Prostate gland (tissue), 2 donors: ENCODE measurements at regions not wholly inside any gene's neighbourhood (a gene's known extent, or its start where the extent isn't known, plus 50 kb on each side); places are given as distances from the start of the nearest gene placed in this dataset.

Source experiments
- DNase-seq: peaks from one replicate; pipeline ENCODE4 v3.0.0-alpha.2; 2019; ENCODE audit warnings: low spot score
- H3K27ac ChIP-seq, 2 donors: fragments of 200-600 bp; sonication (generic); 2 replicates each; pipeline ENCODE4 v1.5.1; 2017 to 2019
- H3K27me3 ChIP-seq: fragments of 200-600 bp; sonication (generic); replicated peaks from 2 replicates; pipeline ENCODE4 v1.5.1; 2019; ENCODE audit not compliant: insufficient read depth
- H3K36me3 ChIP-seq, 2 donors: fragments of 200-600 bp; sonication (generic); 1 replicate in 1 of 2; 2 replicates in 1 of 2; pipeline versions ENCODE4 v1.5.1 to v1.8.1; 2017 to 2019
- H3K4me1 ChIP-seq: fragments of 200-600 bp; sonication (generic); replicated peaks from 2 replicates; pipeline ENCODE4 v1.5.1; 2019
- H3K4me3 ChIP-seq, 2 donors: fragments of 200-600 bp; sonication (generic); 2 replicates each; pipeline ENCODE4 v1.5.1; 2017 to 2019
- H3K9me3 ChIP-seq: fragments of 200-600 bp; sonication (generic); 2 replicates; pipeline ENCODE4 v1.5.1; 2017
- POLR2A ChIP-seq: fragments of 450-650 bp; IDR thresholded peaks from one replicate; pipeline ENCODE4 v1.6.1; 2016; ENCODE audit warnings: antibody characterized with exemption, mild to moderate bottlenecking
- POLR2AphosphoS5 ChIP-seq: sonication (generic); formaldehyde crosslinking; IDR thresholded peaks from one replicate; pipeline ENCODE4 v1.6.1; 2017; ENCODE audit warnings: antibody characterized with exemption
- WGBS: methylation state at CpG from one replicate; pipeline ENCODE4 v1.1.5; 2018; 5-methylcytosine and 5-hydroxymethylcytosine counted together
- intact Hi-C: fragments of 100-400 bp; cut with DNase I; formaldehyde crosslinking; loops from one replicate; pipeline ENCODE4 v1.14.2; 2022
- TF ChIP-seq, protein P1 (sequence below), 4 experiments: fragments of 200-600 bp in 2 of 4; fragments of 450-650 bp in 2 of 4; sonication (generic) in 2 of 4; IDR thresholded peaks; 1 replicate in 3 of 4; 2 replicates in 1 of 4; pipeline ENCODE4 v1.5.1; 2016 to 2019; ENCODE audit warnings: antibody characterized with exemption in 4 of 4, mild to moderate bottlenecking in 2 of 4, moderate library complexity in 2 of 4

GRCh38 chr22:33996824-33997223 is 76.5 kb upstream of the LARGE1 start:
- no peak overlapping the region for H3K27ac ChIP-seq
- no peak overlapping the region for H3K4me3 ChIP-seq
- 82% methylated on average over 3 of the region's 3 CpGs for WGBS
- H3K9me3 ChIP-seq: no peaks in the 10 kb centered on the region
- DNase-seq: no peak
- intact Hi-C loops: no loop called here
- H3K27me3 ChIP-seq: no peaks in the 10 kb centered on the region
- no peak for TF ChIP-seq POLR2A
- TF ChIP-seq, protein P1, sequence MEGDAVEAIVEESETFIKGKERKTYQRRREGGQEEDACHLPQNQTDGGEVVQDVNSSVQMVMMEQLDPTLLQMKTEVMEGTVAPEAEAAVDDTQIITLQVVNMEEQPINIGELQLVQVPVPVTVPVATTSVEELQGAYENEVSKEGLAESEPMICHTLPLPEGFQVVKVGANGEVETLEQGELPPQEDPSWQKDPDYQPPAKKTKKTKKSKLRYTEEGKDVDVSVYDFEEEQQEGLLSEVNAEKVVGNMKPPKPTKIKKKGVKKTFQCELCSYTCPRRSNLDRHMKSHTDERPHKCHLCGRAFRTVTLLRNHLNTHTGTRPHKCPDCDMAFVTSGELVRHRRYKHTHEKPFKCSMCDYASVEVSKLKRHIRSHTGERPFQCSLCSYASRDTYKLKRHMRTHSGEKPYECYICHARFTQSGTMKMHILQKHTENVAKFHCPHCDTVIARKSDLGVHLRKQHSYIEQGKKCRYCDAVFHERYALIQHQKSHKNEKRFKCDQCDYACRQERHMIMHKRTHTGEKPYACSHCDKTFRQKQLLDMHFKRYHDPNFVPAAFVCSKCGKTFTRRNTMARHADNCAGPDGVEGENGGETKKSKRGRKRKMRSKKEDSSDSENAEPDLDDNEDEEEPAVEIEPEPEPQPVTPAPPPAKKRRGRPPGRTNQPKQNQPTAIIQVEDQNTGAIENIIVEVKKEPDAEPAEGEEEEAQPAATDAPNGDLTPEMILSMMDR (IDR thresholded peaks at IDR 0.05): no peak
- no peak for TF ChIP-seq POLR2AphosphoS5
- H3K36me3 ChIP-seq: no peaks in the 10 kb centered on the region
- no peaks in the 10 kb centered on the region for H3K4me1 ChIP-seq

- 76% methylated on average over 2 of the region's 2 CpGs for WGBS
- Histone ChIP-seq H3K9me3 (no peaks in the 10 kb centered on the region), H3K4me1 (no peaks in the 10 kb centered on the region), H3K27ac (no peak overlapping the region), H3K27me3 (no peaks in the 10 kb centered on the region), H3K4me3 (no peak overlapping the region), H3K36me3 (no peaks in the 10 kb centered on the region)
- intact Hi-C loops: no loop called here
- DNase-seq: no peak
- TF ChIP-seq POLR2A (no peak), POLR2AphosphoS5 (no peak)
- TF ChIP-seq, protein P1 (IDR thresholded peaks at IDR 0.05): no peak
Measured at GRCh38 chr22:34000879-34001526, 80.7 kb upstream of the LARGE1 start.

GRCh38 chr22:34001701-34002466 is 81.6 kb upstream of the LARGE1 start:
- no peak overlapping the region for H3K4me3 ChIP-seq
- no peak overlapping the region for H3K27ac ChIP-seq
- WGBS: 49% methylated on average over 3 of the region's 3 CpGs
- no peak for TF ChIP-seq POLR2AphosphoS5
- no peak for TF ChIP-seq POLR2A
- TF ChIP-seq, protein P1 (IDR thresholded peaks at IDR 0.05): no peak
- DNase-seq: no peak
- no peaks in the 10 kb centered on the region for H3K27me3 ChIP-seq
- H3K9me3 ChIP-seq: no peaks in the 10 kb centered on the region
- intact Hi-C loops: no loop called here
- H3K4me1 ChIP-seq: no peaks in the 10 kb centered on the region
- no peaks in the 10 kb centered on the region for H3K36me3 ChIP-seq

DNA sequence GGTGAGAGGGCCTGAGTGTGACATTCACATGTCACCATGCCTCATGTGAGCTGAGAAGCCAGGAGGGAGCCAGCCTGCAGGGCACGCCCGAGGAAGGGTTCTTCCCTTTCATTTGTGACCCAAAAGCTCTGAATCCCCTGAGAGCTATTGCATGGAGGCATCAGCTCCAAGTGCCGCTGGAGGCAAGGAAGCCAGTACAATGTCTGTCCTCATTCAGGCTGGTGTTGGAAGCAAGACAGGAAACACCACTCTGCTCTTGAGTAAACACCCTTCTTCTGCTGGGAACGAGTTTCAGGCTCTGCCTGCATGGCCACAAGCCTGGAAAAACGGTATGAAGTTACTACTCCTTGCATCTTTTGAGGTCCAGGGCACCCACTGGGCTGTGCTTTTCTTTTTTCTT is 83.8 kb upstream of the LARGE1 start:
- no peaks in the 10 kb centered on the region for H3K9me3 ChIP-seq
- DNase-seq: no peak
- TF ChIP-seq, protein P1 (IDR thresholded peaks at IDR 0.05): no peak
- TF ChIP-seq POLR2AphosphoS5: no peak
- TF ChIP-seq POLR2A: no peak
- no peak overlapping the region for H3K4me3 ChIP-seq
- intact Hi-C loops: no loop called here
- 41% methylated on average over 5 of the region's 5 CpGs for WGBS
- H3K36me3 ChIP-seq: no peaks in the 10 kb centered on the region
- H3K27me3 ChIP-seq: no peaks in the 10 kb centered on the region
- no peaks in the 10 kb centered on the region for H3K4me1 ChIP-seq
- no peak overlapping the region for H3K27ac ChIP-seq

DNA sequence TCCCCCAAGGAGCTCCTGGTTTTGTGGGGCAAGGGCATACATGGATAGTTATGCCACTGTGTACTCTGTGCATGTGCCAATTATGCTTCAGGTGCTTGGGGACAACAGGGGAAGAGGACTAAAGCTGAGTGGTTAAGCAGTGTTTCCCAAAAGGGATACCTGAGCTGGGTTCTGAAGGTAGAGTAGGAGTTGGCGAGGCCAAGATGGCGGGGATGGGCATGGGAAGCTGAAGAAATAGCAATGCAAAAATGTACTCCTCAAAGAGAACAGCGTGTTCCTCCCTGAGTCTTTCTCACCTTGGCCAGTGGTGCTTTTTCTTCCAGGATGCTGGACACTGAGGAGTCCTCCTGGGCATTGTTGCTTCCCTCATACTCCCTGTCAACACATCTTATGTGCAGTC is 90.0 kb upstream of the LARGE1 start:
- intact Hi-C loops: no loop called here
- 91% methylated on average over 3 of the region's 3 CpGs for WGBS
- DNase-seq: no peak
- Histone ChIP-seq H3K4me3 (no peak overlapping the region), H3K27me3 (no peaks in the 10 kb centered on the region), H3K27ac (no peak overlapping the region), H3K4me1 (no peaks in the 10 kb centered on the region), H3K9me3 (no peaks in the 10 kb centered on the region), H3K36me3 (no peaks in the 10 kb centered on the region)
- TF ChIP-seq POLR2A (no peak), POLR2AphosphoS5 (no peak)
- TF ChIP-seq, protein P1 (IDR thresholded peaks at IDR 0.05): no peak
